IMR-90 (cell line): ENCODE measurements at regions not wholly inside any gene's neighbourhood (a gene's known extent, or its start where the extent isn't known, plus 50 kb on each side); places are given as distances from the start of the nearest gene placed in this dataset.

Experiments used
- ATAC-seq: fragments of 200-7000 bp; cut with Tn5 transposase; 2 replicates; pipeline ENCODE4 v1.9.1; 2020; ENCODE audit warnings: low read depth, mild to moderate bottlenecking, moderate library complexity
- BruUV-seq: library from RNA; stranded (reverse); fragments of 400-500 nt; replicated peaks from 2 replicates; lab custom pipeline; 2021; lab: Mats Ljungman, UMichigan
- CTCF ChIA-PET: fragments of 300-600 bp; formaldehyde crosslinking; extraction: SDS; loops from one replicate; lab custom pipeline; 2021; ENCODE audit warnings: antibody characterized with exemption; lab: Yijun Ruan, JAX
- POLR2A ChIA-PET: fragments of 300-600 bp; sonication (Branson Sonifier 250); formaldehyde crosslinking; loops from one replicate; lab custom pipeline; 2022; ENCODE audit warnings: antibody characterized with exemption; ENCODE audit not compliant: unreplicated experiment; lab: Charles Lee
- DNase-seq: peaks from one replicate; pipeline ENCODE4 v3.0.0; 2013
- H2AFZ ChIP-seq: replicated peaks from 2 replicates; pipeline ENCODE3; 2013; ENCODE audit warnings: low read length, mild to moderate bottlenecking; ENCODE audit not compliant: poor library complexity
- H2AK5ac ChIP-seq: 2 replicates; pipeline ENCODE4 v1.6.1; 2013; ENCODE audit warnings: low read depth, low read length, inconsistent platforms
- H2AK9ac ChIP-seq: replicated peaks from 2 replicates; pipeline ENCODE3; 2013; ENCODE audit warnings: mild to moderate bottlenecking, low read depth, low read length, moderate library complexity; ENCODE audit not compliant: poor library complexity
- H2BK120ac ChIP-seq: 2 replicates; pipeline ENCODE4 v1.6.1; 2013; ENCODE audit warnings: low read depth, low read length, inconsistent platforms
- H2BK15ac ChIP-seq: 3 replicates; pipeline ENCODE4 v1.6.1; 2013; ENCODE audit warnings: low read depth, low read length, inconsistent platforms
- H2BK20ac ChIP-seq: 2 replicates; pipeline ENCODE4 v1.6.1; 2013; ENCODE audit warnings: low read depth, mild to moderate bottlenecking, inconsistent platforms, low read length, moderate library complexity
- H2BK5ac ChIP-seq: 2 replicates; pipeline ENCODE4 v1.6.1; 2013; ENCODE audit warnings: mild to moderate bottlenecking, low read depth, low read length, inconsistent platforms; ENCODE audit not compliant: poor library complexity, severe bottlenecking
- H3K14ac ChIP-seq: replicated peaks from 2 replicates; pipeline ENCODE4 v1.6.1; 2013; ENCODE audit warnings: low read depth, low read length, inconsistent platforms
- H3K18ac ChIP-seq: 2 replicates; pipeline ENCODE4 v1.6.1; 2013; ENCODE audit warnings: low read depth, low read length, control low read depth
- H3K23ac ChIP-seq: 2 replicates; pipeline ENCODE4 v1.6.1; 2013; ENCODE audit warnings: low read depth, low read length, inconsistent platforms
- H3K27ac ChIP-seq: 2 replicates; pipeline ENCODE4 v1.5.1; 2013; ENCODE audit warnings: mild to moderate bottlenecking, control low read depth, low read length; ENCODE audit not compliant: insufficient read depth
- H3K27me3 ChIP-seq: 2 replicates; pipeline ENCODE4 v1.6.1; 2013; ENCODE audit warnings: low read length; ENCODE audit not compliant: control insufficient read depth, insufficient read depth
- H3K36me3 ChIP-seq: 2 replicates; pipeline ENCODE4 v1.6.1; 2013; ENCODE audit warnings: low read length, mixed read lengths; ENCODE audit not compliant: control insufficient read depth, insufficient read depth
- H3K4ac ChIP-seq: 2 replicates; pipeline ENCODE4 v1.6.1; 2013; ENCODE audit warnings: low read depth, low read length, inconsistent platforms
- H3K4me1 ChIP-seq: 2 replicates; pipeline ENCODE4 v1.6.1; 2013; ENCODE audit warnings: low read length, mixed read lengths; ENCODE audit not compliant: control insufficient read depth, insufficient read depth
- H3K4me2 ChIP-seq: 2 replicates; pipeline ENCODE4 v1.6.1; 2013; ENCODE audit warnings: low read depth, mild to moderate bottlenecking, control low read depth, low read length, moderate library complexity
- H3K4me3 ChIP-seq: 2 replicates; pipeline ENCODE4 v1.5.1; 2013; ENCODE audit warnings: low read depth, mild to moderate bottlenecking, control low read depth, low read length, moderate library complexity; ENCODE audit not compliant: insufficient read depth
- H3K56ac ChIP-seq: 2 replicates; pipeline ENCODE4 v1.6.1; 2013; ENCODE audit warnings: low read length, inconsistent platforms; ENCODE audit not compliant: insufficient read depth; ENCODE audit errors: extremely low read depth
- H3K79me1 ChIP-seq, 2 experiments: 2 replicates each; pipeline ENCODE4 v1.6.1; 2013; ENCODE audit warnings: low read length in 2 of 2, inconsistent platforms in 1 of 2, low read depth in 1 of 2
- H3K9ac ChIP-seq: 2 replicates; pipeline ENCODE4 v1.6.1; 2013; ENCODE audit warnings: low read depth, low read length, control low read depth
- H3K9me1 ChIP-seq: 2 replicates; pipeline ENCODE4 v1.6.1; 2013; ENCODE audit warnings: low read length, inconsistent platforms; ENCODE audit not compliant: insufficient read depth
- H3K9me3 ChIP-seq: 2 replicates; pipeline ENCODE4 v1.6.1; 2013; ENCODE audit warnings: low read length; ENCODE audit not compliant: control insufficient read depth, insufficient read depth
- H4K20me1 ChIP-seq: 2 replicates; pipeline ENCODE4 v1.6.1; 2013; ENCODE audit warnings: low read length, inconsistent platforms; ENCODE audit not compliant: insufficient read depth
- H4K5ac ChIP-seq: 2 replicates; pipeline ENCODE4 v1.6.1; 2013; ENCODE audit warnings: mild to moderate bottlenecking, low read depth, low read length, control low read depth
- H4K8ac ChIP-seq, 2 experiments: 2 replicates each; pipeline ENCODE4 v1.6.1; 2013; ENCODE audit warnings: low read depth in 2 of 2, low read length in 2 of 2, control low read depth in 1 of 2, inconsistent platforms in 1 of 2
- H4K91ac ChIP-seq: 2 replicates; pipeline ENCODE4 v1.6.1; 2013; ENCODE audit warnings: low read depth, low read length, inconsistent platforms; ENCODE audit not compliant: insufficient read depth
- BHLHE40 ChIP-seq: fragments of 150-350 bp; IDR thresholded peaks from 2 replicates; pipeline ENCODE4 v1.6.1; 2016; ENCODE audit warnings: mild to moderate bottlenecking, low read depth, low read length
- CEBPB ChIP-seq: IDR thresholded peaks from 2 replicates; pipeline ENCODE4 v1.6.1; 2012; ENCODE audit warnings: low read depth, low read length, improper control_type of control experiment
- CHD1 ChIP-seq: IDR thresholded peaks from 2 replicates; pipeline ENCODE4 v1.6.1; 2012; ENCODE audit warnings: low read depth, low read length, improper control_type of control experiment
- CTCF ChIP-seq: conservative IDR thresholded peaks from 2 replicates; pipeline ENCODE4 v1.5.1; 2012; ENCODE audit warnings: mild to moderate bottlenecking, low read depth, low read length, improper control_type of control experiment
- ELK1 ChIP-seq: fragments of 150-350 bp; IDR thresholded peaks from 2 replicates; pipeline ENCODE4 v1.6.1; 2016; ENCODE audit warnings: low read depth, mild to moderate bottlenecking, low read length, moderate library complexity, borderline replicate concordance
- FOS ChIP-seq: fragments of 150-350 bp; IDR thresholded peaks from 2 replicates; pipeline ENCODE4 v1.6.1; 2016; ENCODE audit warnings: low read depth, low read length
- MAFK ChIP-seq: IDR thresholded peaks from 2 replicates; pipeline ENCODE4 v1.6.1; 2012; ENCODE audit warnings: low read depth, low read length, improper control_type of control experiment
- MAZ ChIP-seq: IDR thresholded peaks from 2 replicates; pipeline ENCODE4 v1.6.1; 2012; ENCODE audit warnings: low read depth, mild to moderate bottlenecking, low read length, improper control_type of control experiment, moderate library complexity, borderline replicate concordance
- MXI1 ChIP-seq: IDR thresholded peaks from 2 replicates; pipeline ENCODE4 v1.6.1; 2012; ENCODE audit warnings: low read depth, mild to moderate bottlenecking, low read length, moderate library complexity, borderline replicate concordance
- NFE2L2 ChIP-seq: fragments of 150-350 bp; IDR thresholded peaks from 2 replicates; pipeline ENCODE4 v1.6.1; 2016; ENCODE audit warnings: low read depth, mild to moderate bottlenecking, low read length
- POLR2A ChIP-seq: IDR thresholded peaks from 2 replicates; pipeline ENCODE4 v1.6.1; 2012; ENCODE audit warnings: mild to moderate bottlenecking, low read depth, low read length
- RAD21 ChIP-seq: IDR thresholded peaks from 2 replicates; pipeline ENCODE4 v1.6.1; 2012; ENCODE audit warnings: low read length, improper control_type of control experiment
- RCOR1 ChIP-seq: IDR thresholded peaks from 2 replicates; pipeline ENCODE4 v1.6.1; 2012; ENCODE audit warnings: mild to moderate bottlenecking, low read length, improper control_type of control experiment; ENCODE audit not compliant: insufficient replicate concordance
- RFX5 ChIP-seq: IDR thresholded peaks from 2 replicates; pipeline ENCODE4 v1.8.0; 2012; ENCODE audit warnings: low read depth, mild to moderate bottlenecking, low read length, moderate library complexity
- SMC3 ChIP-seq: fragments of 150-350 bp; IDR thresholded peaks from 2 replicates; pipeline ENCODE4 v1.6.1; 2016; ENCODE audit warnings: low read depth, mild to moderate bottlenecking, antibody characterized with exemption, low read length, moderate library complexity
- USF2 ChIP-seq: fragments of 150-350 bp; IDR thresholded peaks from 2 replicates; pipeline ENCODE4 v1.6.1; 2017; ENCODE audit warnings: mild to moderate bottlenecking, antibody characterized with exemption, low read length, low read depth
- WGBS, 2 experiments: methylation state at CpG; one replicate each; pipeline versions ENCODE4 v1.1.5 to v1.1.7; 2013; ENCODE audit warnings: missing lambda C conversion rate in 2 of 2; ENCODE audit not compliant: insufficient read length in 1 of 2; ENCODE audit errors: extremely low coverage in 2 of 2; 5-methylcytosine and 5-hydroxymethylcytosine counted together
- dilution Hi-C: fragments of 300-500 bp; cut with HindIII; formaldehyde crosslinking; loops from one replicate; pipeline ENCODE4 v1.14.3; 2018; ENCODE audit warnings: low sequenced_read_pairs; ENCODE audit not compliant: unreplicated experiment
- in situ Hi-C: fragments of 300-500 bp; cut with MboI; formaldehyde crosslinking; loops from 3 replicates; pipeline ENCODE4 v1.14.3; 2019; ENCODE audit warnings: low sequenced_read_pairs, inconsistent platforms, mixed read lengths
- intact Hi-C: fragments of 100-400 bp; cut with micrococcal nuclease; formaldehyde crosslinking; loops from 2 replicates; pipeline ENCODE4 v1.10.0; 2022

GRCh38 chr2:74074487-74074886, 73.2 kb downstream of the BOLA3 start:
- intact Hi-C loops = no loop called here
- Histone ChIP-seq H3K9me3 (no peaks in the 10 kb centered on the region), H4K20me1 (no peaks in the 10 kb centered on the region), H4K8ac (no peak overlapping the region), H3K14ac (no peak overlapping the region), H3K36me3 (peaks cover 2% of the 10 kb centered on the region; the same call in 1 of the 2 replicates), H2AK5ac (no peak overlapping the region), H3K23ac (no peak overlapping the region), H2BK15ac (no peak overlapping the region), H2AFZ (no peak overlapping the region), H2BK5ac (no peak overlapping the region), H3K4me2 (no peak overlapping the region), H3K9ac (no peak overlapping the region), H3K56ac (no peak overlapping the region), H3K27ac (no peak overlapping the region), H4K5ac (no peak overlapping the region), H2BK120ac (no peak overlapping the region), H3K4me1 (no peaks in the 10 kb centered on the region), H3K4me3 (no peak overlapping the region), H4K91ac (no peak overlapping the region), H3K4ac (no peak overlapping the region), H3K27me3 (no peaks in the 10 kb centered on the region), H3K18ac (no peak overlapping the region), H2AK9ac (no peak overlapping the region), H3K9me1 (0 out of 2 replicates have a peak, but pooled peaks cover 2% of the 10 kb centered on the region), H3K79me1 (peaks cover 8% of the 10 kb centered on the region in 2 experiments), H2BK20ac (no peak overlapping the region)
- in situ Hi-C loops = no loop called here
- no peak for ATAC-seq
- ChIA-PET CTCF (no interaction called here), POLR2A (no interaction called here)
- no peak for DNase-seq
- dilution Hi-C loops = no loop called here
- no TSS peak for BruUV-seq
- 67% methylated on average over 3 of the region's 4 CpGs; no CpG with 5 or more reads in 1 of the 2 experiments for WGBS, 2 experiments
- TF ChIP-seq USF2 = no peak
- TF ChIP-seq ELK1 = no peak
- TF ChIP-seq MXI1 = no peak
- TF ChIP-seq RCOR1 = no peak
- TF ChIP-seq RAD21 = no peak
- TF ChIP-seq FOS = no peak
- TF ChIP-seq CTCF = no peak
- TF ChIP-seq SMC3 = no peak
- no peak for TF ChIP-seq RFX5
- no peak for TF ChIP-seq CHD1
- no peak for TF ChIP-seq MAZ
- no peak for TF ChIP-seq CEBPB
- TF ChIP-seq POLR2A = no peak
- no peak for TF ChIP-seq BHLHE40
- no peak for TF ChIP-seq MAFK
- TF ChIP-seq NFE2L2 = no peak
